GM18502 (cell line): ENCODE measurements at regions not wholly inside any gene's neighbourhood (a gene's known extent, or its start where the extent isn't known, plus 50 kb on each side); places are given as distances from the start of the nearest gene placed in this dataset.
"Not testable (repeated sequence)": the region's sequence is repeated elsewhere in the genome, so short reads cannot be mapped to it uniquely, and the experiment has no call there.

Experiments used
- ATAC-seq: cut with Tn5 transposase; IDR thresholded peaks from one replicate; pipeline ENCODE4 v1.9.1; 2021; ENCODE audit warnings: mild to moderate bottlenecking; ENCODE audit not compliant: unreplicated experiment, poor library complexity

- ATAC-seq, result no peak
Measured at GRCh38 chr19:20307127-20307526, 140.1 kb downstream of the ZNF486 start.

- not testable (repeated sequence) for ATAC-seq
Measured at GRCh38 chr19:20296314-20296713, 129.3 kb downstream of the ZNF486 start.

GRCh38 chr19:20294181-20294580 lies 127.2 kb downstream of the ZNF486 start:
- no peak for ATAC-seq

- not testable (repeated sequence) for ATAC-seq
Measured at GRCh38 chr19:20292520-20292919, 125.5 kb downstream of the ZNF486 start.

- no peak for ATAC-seq
Measured at GRCh38 chr19:20289186-20289585, 122.2 kb downstream of the ZNF486 start.

- no peak for ATAC-seq
Measured at GRCh38 chr19:20287070-20287469, 120.1 kb downstream of the ZNF486 start.

GRCh38 chr19:20285876-20286275 lies 118.9 kb downstream of the ZNF486 start:
- ATAC-seq, result not testable (repeated sequence)

- ATAC-seq, result no peak
Measured at GRCh38 chr19:20279516-20279915, 112.5 kb downstream of the ZNF486 start.

GRCh38 chr19:20278342-20278741 lies 111.3 kb downstream of the ZNF486 start:
- ATAC-seq, result no peak

GRCh38 chr19:20276732-20277082 lies 109.7 kb downstream of the ZNF486 start:
- not testable (repeated sequence) for ATAC-seq

GRCh38 chr19:20276011-20276731 lies 109.2 kb downstream of the ZNF486 start:
- no peak for ATAC-seq

- ATAC-seq, result no peak
Measured at GRCh38 chr19:20273951-20274570, 107.0 kb downstream of the ZNF486 start.

GRCh38 chr19:20273376-20273775 lies 106.4 kb downstream of the ZNF486 start:
- no peak for ATAC-seq

- ATAC-seq, result not testable (repeated sequence)
Measured at GRCh38 chr19:20272627-20273010, 105.6 kb downstream of the ZNF486 start.

- ATAC-seq, result not testable (repeated sequence)
Measured at GRCh38 chr19:20271927-20272626, 105.1 kb downstream of the ZNF486 start.

GRCh38 chr19:20271215-20271926 lies 104.4 kb downstream of the ZNF486 start:
- ATAC-seq, result no peak

- no peak for ATAC-seq
Measured at GRCh38 chr19:20269461-20269860, 102.4 kb downstream of the ZNF486 start.

GRCh38 chr19:20261513-20261912 lies 94.5 kb downstream of the ZNF486 start:
- ATAC-seq, result not testable (repeated sequence)

GRCh38 chr19:20260738-20261137 lies 93.7 kb downstream of the ZNF486 start:
- ATAC-seq, result not testable (repeated sequence)

- ATAC-seq, result no peak
Measured at GRCh38 chr19:20259615-20260014, 92.6 kb downstream of the ZNF486 start.

- ATAC-seq, result no peak
Measured at GRCh38 chr19:20256606-20257005, 89.6 kb downstream of the ZNF486 start.
